ENCODE measurements at regions not wholly inside any gene's neighbourhood (a gene's known extent, or its start where the extent isn't known, plus 50 kb on each side); places are given as distances from the start of the nearest gene placed in this dataset.

- DNase-seq (no peak), ATAC-seq (ENCODE audit: low FRiP score in 2 of 2) (no peak)
- no peak overlapping the region for H3K27ac ChIP-seq
- H3K9me3 ChIP-seq, result no peaks in the 10 kb centered on the region
- no peak overlapping the region for H3K4me3 ChIP-seq
- H3K36me3 ChIP-seq, result no peaks in the 10 kb centered on the region
- no peaks in the 10 kb centered on the region for H3K27me3 ChIP-seq
- TF ChIP-seq CTCF (IDR thresholded peaks at IDR 0.05), result no peak
- TF ChIP-seq POLR2A (IDR thresholded peaks at IDR 0.05), result no peak
- no peak for TF ChIP-seq EP300 (IDR thresholded peaks at IDR 0.05)
- no peak for TF ChIP-seq POLR2AphosphoS5 (IDR thresholded peaks at IDR 0.05)
- no peaks in the 10 kb centered on the region for H3K4me1 ChIP-seq
These were observed 689.4 kb downstream of the ZEB2 start for GRCh38 chr2:143830476-143830875.

GRCh38 chr2:143828763-143829537, 691.0 kb downstream of the ZEB2 start:
- H3K27ac ChIP-seq, result no peak overlapping the region
- DNase-seq (no peak), ATAC-seq (ENCODE audit: low FRiP score in 2 of 2) (no peak)
- no peaks in the 10 kb centered on the region for H3K36me3 ChIP-seq
- no peaks in the 10 kb centered on the region for H3K27me3 ChIP-seq
- WGBS, 2 donors, result 82 to 93% methylated on average over 3 of the region's 3 CpGs
- no peaks in the 10 kb centered on the region for H3K9me3 ChIP-seq
- H3K4me3 ChIP-seq, result no peak overlapping the region
- no peak for TF ChIP-seq EP300 (IDR thresholded peaks at IDR 0.05)
- TF ChIP-seq CTCF (IDR thresholded peaks at IDR 0.05), result no peak
- TF ChIP-seq POLR2A (IDR thresholded peaks at IDR 0.05), result no peak
- no peak for TF ChIP-seq POLR2AphosphoS5 (IDR thresholded peaks at IDR 0.05)
- no peaks in the 10 kb centered on the region for H3K4me1 ChIP-seq

DNA sequence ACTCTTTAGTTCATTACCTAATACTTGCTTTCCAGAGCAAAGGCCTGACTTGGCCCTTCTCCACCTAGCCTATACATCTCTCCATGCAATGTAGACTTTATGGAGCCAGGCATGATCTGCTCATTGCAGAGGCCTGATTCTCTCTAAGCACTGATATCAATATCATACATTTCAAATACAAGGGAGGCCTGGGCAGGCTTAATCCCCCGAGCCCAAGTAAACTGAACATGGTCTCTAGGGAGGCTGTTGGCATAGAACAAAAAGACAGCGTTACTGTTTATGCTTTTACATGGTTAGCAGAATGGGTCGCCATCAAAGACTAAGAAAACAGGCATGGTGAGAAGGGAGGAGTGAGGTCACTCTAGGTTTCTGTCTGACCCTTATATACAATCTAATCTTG, 695.1 kb downstream of the ZEB2 start:
- no peaks in the 10 kb centered on the region for H3K9me3 ChIP-seq
- no peak for DNase-seq
- H3K27ac ChIP-seq, result no peak overlapping the region
- no peaks in the 10 kb centered on the region for H3K36me3 ChIP-seq
- H3K4me3 ChIP-seq, result no peak overlapping the region
- no peak for ATAC-seq (ENCODE audit: low FRiP score in 2 of 2)
- no peaks in the 10 kb centered on the region for H3K27me3 ChIP-seq
- H3K4me1 ChIP-seq, result no peaks in the 10 kb centered on the region
- TF ChIP-seq CTCF (IDR thresholded peaks at IDR 0.05) (no peak), POLR2A (IDR thresholded peaks at IDR 0.05) (no peak), POLR2AphosphoS5 (IDR thresholded peaks at IDR 0.05) (no peak), EP300 (IDR thresholded peaks at IDR 0.05) (no peak)
- 64 to 69% methylated on average over 3 of the region's 3 CpGs for WGBS, 2 donors

DNA sequence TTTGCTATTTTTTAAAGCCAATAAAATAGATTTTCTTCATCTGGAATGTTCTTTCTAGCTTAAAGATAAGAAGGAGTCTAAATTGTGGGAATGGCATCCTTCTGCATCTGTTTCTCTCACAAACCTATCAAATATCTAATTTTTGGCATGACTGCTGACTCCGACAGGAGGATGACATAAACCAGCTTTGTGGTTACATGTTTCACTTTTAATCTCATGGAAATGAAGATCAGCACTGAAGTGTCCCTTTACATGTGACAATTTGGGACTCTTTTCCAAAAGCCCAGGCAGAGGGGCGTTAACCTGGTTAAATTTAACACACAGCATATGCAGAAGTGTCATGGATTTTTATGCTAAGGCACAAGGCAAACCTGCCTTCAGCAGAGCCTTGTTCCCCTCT, 694.7 kb downstream of the ARHGAP15 start:
- Histone ChIP-seq H3K36me3 (no peaks in the 10 kb centered on the region), H3K4me1 (no peaks in the 10 kb centered on the region), H3K27ac (no peak overlapping the region), H3K9me3 (no peaks in the 10 kb centered on the region), H3K27me3 (no peaks in the 10 kb centered on the region), H3K4me3 (no peak overlapping the region)
- WGBS, 2 donors, result 51 to 64% methylated on average over 2 of the region's 2 CpGs
- DNase-seq (no peak), ATAC-seq (ENCODE audit: low FRiP score in 2 of 2) (no peak)
- TF ChIP-seq POLR2AphosphoS5 (IDR thresholded peaks at IDR 0.05) (no peak), CTCF (IDR thresholded peaks at IDR 0.05) (no peak), EP300 (IDR thresholded peaks at IDR 0.05) (no peak), POLR2A (IDR thresholded peaks at IDR 0.05) (no peak)

GRCh38 chr2:143823296-143823695, 694.1 kb downstream of the ARHGAP15 start:
- WGBS, 2 donors, result 76 to 77% methylated on average over 2 of the region's 2 CpGs
- no peaks in the 10 kb centered on the region for H3K4me1 ChIP-seq
- no peak for DNase-seq
- no peak for TF ChIP-seq POLR2A (IDR thresholded peaks at IDR 0.05)
- no peak for TF ChIP-seq CTCF (IDR thresholded peaks at IDR 0.05)
- no peak for TF ChIP-seq POLR2AphosphoS5 (IDR thresholded peaks at IDR 0.05)
- no peak for TF ChIP-seq EP300 (IDR thresholded peaks at IDR 0.05)
- H3K27me3 ChIP-seq, result no peaks in the 10 kb centered on the region
- no peaks in the 10 kb centered on the region for H3K36me3 ChIP-seq
- no peaks in the 10 kb centered on the region for H3K9me3 ChIP-seq
- no peak overlapping the region for H3K4me3 ChIP-seq
- H3K27ac ChIP-seq, result no peak overlapping the region
- ATAC-seq (ENCODE audit: low FRiP score in 2 of 2), result no peak

Measured in upper lobe of left lung (tissue), 6 donors.